Testis (tissue), 2 donors: ENCODE measurements at regions not wholly inside any gene's neighbourhood (a gene's known extent, or its start where the extent isn't known, plus 50 kb on each side); places are given as distances from the start of the nearest gene placed in this dataset.

ENCODE experiments used
- DNase-seq: peaks from one replicate; pipeline ENCODE4 v3.0.0-alpha.2; 2019
- H3K27ac ChIP-seq, 2 donors: fragments of 200-600 bp; sonication (generic); one replicate each; pipeline ENCODE4 v1.5.1; 2019
- H3K27me3 ChIP-seq: fragments of 200-600 bp; sonication (generic); one replicate; pipeline ENCODE4 v1.5.1; 2019
- H3K36me3 ChIP-seq: fragments of 200-600 bp; sonication (generic); one replicate; pipeline ENCODE4 v1.5.1; 2017; ENCODE audit warnings: low read depth; ENCODE audit errors: missing control alignments
- H3K4me1 ChIP-seq: fragments of 200-600 bp; sonication (generic); one replicate; pipeline ENCODE4 v1.5.1; 2019
- H3K4me3 ChIP-seq, 2 donors: fragments of 200-600 bp; sonication (generic); one replicate each; pipeline ENCODE4 v1.5.1; 2017 to 2019
- H3K9me3 ChIP-seq: fragments of 200-600 bp; sonication (generic); one replicate; pipeline ENCODE4 v1.5.1; 2017
- POLR2A ChIP-seq: fragments of 450-650 bp; IDR thresholded peaks from one replicate; pipeline ENCODE4 v1.6.1; 2017; ENCODE audit warnings: antibody characterized with exemption, mild to moderate bottlenecking, moderate library complexity
- WGBS, 2 donors: methylation state at CpG; one replicate each; pipeline ENCODE4 v1.1.5; 2018; 5-methylcytosine and 5-hydroxymethylcytosine counted together
- intact Hi-C: fragments of 100-400 bp; cut with DNase I; formaldehyde crosslinking; loops from one replicate; pipeline ENCODE4 v1.15.1; 2023; ENCODE audit warnings: low total_unique reads
- TF ChIP-seq, protein P1 (sequence below), 3 experiments: fragments of 450-650 bp in 2 of 3; fragments of 200-600 bp in 1 of 3; sonication (generic) in 1 of 3; IDR thresholded peaks; one replicate each; pipeline ENCODE4 v1.5.1; 2016 to 2019; ENCODE audit warnings: antibody characterized with exemption in 3 of 3, mild to moderate bottlenecking in 2 of 3, moderate library complexity in 1 of 3

DNA sequence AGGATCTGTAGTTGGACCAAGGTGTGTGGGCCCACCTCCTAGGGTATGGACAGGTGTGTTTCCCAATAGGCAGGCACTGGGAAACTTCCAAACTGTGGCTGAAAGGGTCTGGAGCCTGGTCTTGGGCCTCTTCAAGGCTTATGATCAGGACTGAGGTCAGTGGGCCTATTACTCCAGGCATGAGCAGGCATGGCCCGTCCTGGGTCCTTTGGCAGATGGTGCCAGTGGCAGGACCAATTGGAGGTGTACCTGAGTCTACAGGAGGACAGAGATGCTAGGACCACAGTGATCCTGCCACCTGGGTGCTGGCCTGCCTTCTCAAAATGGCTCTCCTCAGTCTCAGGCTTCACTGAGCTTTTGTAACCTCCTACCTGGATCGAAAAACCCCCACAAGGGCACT is 95.4 kb downstream of the RAB18 start:
- WGBS, 2 donors, result 88% methylated on average over 2 of the region's 2 CpGs; no CpG with 5 or more reads in 1 of the 2 donors
- TF ChIP-seq POLR2A, result no peak
- TF ChIP-seq, protein P1, sequence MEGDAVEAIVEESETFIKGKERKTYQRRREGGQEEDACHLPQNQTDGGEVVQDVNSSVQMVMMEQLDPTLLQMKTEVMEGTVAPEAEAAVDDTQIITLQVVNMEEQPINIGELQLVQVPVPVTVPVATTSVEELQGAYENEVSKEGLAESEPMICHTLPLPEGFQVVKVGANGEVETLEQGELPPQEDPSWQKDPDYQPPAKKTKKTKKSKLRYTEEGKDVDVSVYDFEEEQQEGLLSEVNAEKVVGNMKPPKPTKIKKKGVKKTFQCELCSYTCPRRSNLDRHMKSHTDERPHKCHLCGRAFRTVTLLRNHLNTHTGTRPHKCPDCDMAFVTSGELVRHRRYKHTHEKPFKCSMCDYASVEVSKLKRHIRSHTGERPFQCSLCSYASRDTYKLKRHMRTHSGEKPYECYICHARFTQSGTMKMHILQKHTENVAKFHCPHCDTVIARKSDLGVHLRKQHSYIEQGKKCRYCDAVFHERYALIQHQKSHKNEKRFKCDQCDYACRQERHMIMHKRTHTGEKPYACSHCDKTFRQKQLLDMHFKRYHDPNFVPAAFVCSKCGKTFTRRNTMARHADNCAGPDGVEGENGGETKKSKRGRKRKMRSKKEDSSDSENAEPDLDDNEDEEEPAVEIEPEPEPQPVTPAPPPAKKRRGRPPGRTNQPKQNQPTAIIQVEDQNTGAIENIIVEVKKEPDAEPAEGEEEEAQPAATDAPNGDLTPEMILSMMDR (IDR thresholded peaks at IDR 0.05), result no peak

DNA sequence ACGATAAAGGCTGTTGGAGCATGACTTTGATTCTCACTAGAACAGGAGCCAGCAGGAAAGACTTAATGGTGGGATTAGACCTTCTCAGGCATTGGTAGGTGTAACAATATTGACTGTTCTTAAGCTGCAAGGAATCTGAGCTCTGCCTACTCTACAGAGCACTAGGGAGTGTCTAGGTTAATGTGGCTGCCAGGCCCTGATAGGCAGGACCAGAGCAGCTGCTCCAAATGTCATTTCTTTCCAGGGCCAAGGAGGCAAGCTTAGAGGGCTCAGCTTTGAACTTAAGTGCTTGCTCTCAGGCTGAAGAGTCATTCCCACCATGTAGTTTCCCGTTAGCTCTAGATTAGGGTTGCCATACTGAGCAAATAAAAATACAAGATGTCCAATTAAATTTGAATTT is 96.8 kb downstream of the RAB18 start:
- no peaks in the 10 kb centered on the region for H3K27me3 ChIP-seq
- no peaks in the 10 kb centered on the region for H3K9me3 ChIP-seq
- H3K27ac ChIP-seq, result no peak overlapping the region
- no peaks in the 10 kb centered on the region for H3K36me3 ChIP-seq
- no peak for DNase-seq
- WGBS, 2 donors, result 68 to 88% methylated on average over 2 of the region's 2 CpGs
- intact Hi-C loops, result no loop called here
- no peak for TF ChIP-seq POLR2A
- TF ChIP-seq, protein P1 (IDR thresholded peaks at IDR 0.05), result no peak
- H3K4me1 ChIP-seq, result no peaks in the 10 kb centered on the region
- H3K4me3 ChIP-seq, result no peak overlapping the region

More for the DNA sequence above, 95.4 kb downstream of the RAB18 start:
- H3K9me3 ChIP-seq, result no peaks in the 10 kb centered on the region
- H3K4me1 ChIP-seq, result no peaks in the 10 kb centered on the region
- intact Hi-C loops, result no loop called here
- H3K4me3 ChIP-seq, result no peak overlapping the region
- H3K27me3 ChIP-seq, result no peaks in the 10 kb centered on the region
- no peaks in the 10 kb centered on the region for H3K36me3 ChIP-seq
- no peak overlapping the region for H3K27ac ChIP-seq
- DNase-seq, result no peak

DNA sequence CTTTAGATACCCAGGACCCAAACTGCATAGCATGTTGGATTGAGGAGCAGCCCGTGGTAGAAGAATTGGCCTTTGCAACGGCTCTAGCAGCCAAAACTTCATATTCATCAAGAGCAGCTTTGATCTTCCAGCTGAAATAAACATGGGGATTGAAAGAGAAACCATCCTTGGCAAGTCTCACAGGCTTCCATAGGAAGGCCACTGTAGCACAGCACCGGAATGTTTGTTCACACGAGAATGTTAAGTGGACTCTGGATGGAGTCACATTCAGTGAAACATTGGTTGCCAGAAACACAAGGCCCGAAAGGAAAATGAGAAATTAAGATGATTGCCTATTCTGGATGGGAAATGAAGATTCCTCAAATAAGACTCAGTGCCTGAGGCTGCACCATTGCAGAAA is 97.4 kb downstream of the RAB18 start:
- TF ChIP-seq, protein P1 (IDR thresholded peaks at IDR 0.05), result no peak
- no peak for TF ChIP-seq POLR2A
- Histone ChIP-seq H3K27me3 (no peaks in the 10 kb centered on the region), H3K4me3 (no peak overlapping the region), H3K27ac (no peak overlapping the region), H3K36me3 (no peaks in the 10 kb centered on the region), H3K4me1 (no peaks in the 10 kb centered on the region), H3K9me3 (no peaks in the 10 kb centered on the region)
- no peak for DNase-seq
- 57 to 68% methylated on average over 5 of the region's 5 CpGs for WGBS, 2 donors
- intact Hi-C loops, result no loop called here

DNA sequence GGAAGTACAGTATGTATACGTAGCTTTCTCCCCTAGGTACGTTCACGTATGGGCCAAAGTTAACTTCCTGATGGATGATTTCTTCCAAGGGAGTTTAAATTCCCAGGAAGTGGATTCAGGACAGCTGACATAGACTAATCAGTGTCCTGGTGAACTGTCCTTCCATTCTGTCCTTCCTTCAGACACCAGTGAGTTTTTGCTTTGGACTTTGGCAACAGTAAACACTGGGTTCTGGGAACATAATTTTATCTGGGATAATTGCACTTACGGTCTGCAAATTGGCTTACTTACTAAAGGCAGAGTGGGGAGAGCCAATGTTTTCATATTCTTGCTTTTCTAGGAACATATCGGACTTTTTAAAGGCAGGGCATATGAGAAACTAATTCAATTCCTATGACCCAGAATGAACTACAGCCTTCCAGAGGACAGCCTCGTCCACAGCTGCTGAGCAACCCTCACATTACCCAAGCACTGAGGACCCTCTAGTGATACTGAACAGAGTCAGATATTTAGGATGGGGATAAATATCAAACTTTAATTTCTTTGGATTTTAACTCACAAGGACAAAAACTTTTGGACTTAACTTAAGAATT is 97.9 kb downstream of the RAB18 start:
- intact Hi-C loops, result no loop called here
- Histone ChIP-seq H3K4me1 (no peaks in the 10 kb centered on the region), H3K27me3 (no peaks in the 10 kb centered on the region), H3K27ac (no peak overlapping the region), H3K4me3 (no peak overlapping the region), H3K9me3 (no peaks in the 10 kb centered on the region), H3K36me3 (no peaks in the 10 kb centered on the region)
- DNase-seq, result no peak
- WGBS, 2 donors, result 46 to 51% methylated on average over 6 of the region's 6 CpGs
- TF ChIP-seq, protein P1 (IDR thresholded peaks at IDR 0.05), result no peak
- TF ChIP-seq POLR2A, result no peak

DNA sequence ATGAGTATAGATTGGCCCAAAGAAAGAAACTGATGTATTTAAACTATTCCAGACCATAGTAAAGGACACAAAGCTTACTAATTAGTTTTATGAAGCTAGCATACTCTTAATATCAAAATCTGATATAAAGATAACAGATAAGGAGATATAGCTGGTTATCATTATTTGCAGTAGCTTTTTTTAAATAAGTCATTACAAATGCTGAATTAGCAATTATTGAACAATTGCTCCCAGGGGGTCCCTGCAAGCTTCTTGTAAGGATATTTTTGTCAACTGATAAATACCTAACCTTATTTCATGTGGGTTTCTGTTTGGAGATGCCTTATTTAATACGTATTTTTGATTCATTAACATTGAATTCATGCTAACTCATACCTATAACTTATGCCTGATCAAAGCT is 99.0 kb downstream of the RAB18 start:
- no peak overlapping the region for H3K27ac ChIP-seq
- H3K4me1 ChIP-seq, result no peaks in the 10 kb centered on the region
- intact Hi-C loops, result no loop called here
- TF ChIP-seq, protein P1 (IDR thresholded peaks at IDR 0.05), result no peak
- TF ChIP-seq POLR2A, result no peak
- no peaks in the 10 kb centered on the region for H3K36me3 ChIP-seq
- 86 to 95% methylated on average over 1 of the region's 1 CpG for WGBS, 2 donors
- no peak for DNase-seq
- no peaks in the 10 kb centered on the region for H3K27me3 ChIP-seq
- H3K4me3 ChIP-seq, result no peak overlapping the region
- H3K9me3 ChIP-seq, result no peaks in the 10 kb centered on the region
